ENCODE measurements at regions not wholly inside any gene's neighbourhood (a gene's known extent, or its start where the extent isn't known, plus 50 kb on each side); places are given as distances from the start of the nearest gene placed in this dataset.

DNA sequence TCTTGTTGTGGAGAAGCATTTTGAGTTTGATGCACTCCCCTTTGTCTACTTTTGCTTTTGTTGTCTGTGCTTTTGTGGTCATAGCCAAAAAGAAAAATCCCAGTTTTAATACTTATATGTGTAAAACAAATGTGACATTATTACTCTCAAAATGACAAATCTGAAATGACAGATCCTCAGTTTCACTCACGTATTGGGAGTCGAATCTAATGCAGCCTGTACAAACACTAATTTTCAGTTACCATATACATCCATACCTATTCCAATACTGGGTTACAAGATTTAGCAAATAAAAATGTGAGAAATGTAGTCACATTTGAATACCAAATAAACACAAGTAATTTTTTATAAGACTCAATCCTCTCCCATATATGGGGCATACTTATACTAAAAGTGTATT is 148.2 kb upstream of the ZNF516 start:
- 82 to 89% methylated on average over 2 of the region's 2 CpGs for WGBS, 2 donors
- no peak for DNase-seq
- intact Hi-C loops (cut with DNase I) = no loop called here
- Histone ChIP-seq H3K4me1 (peaks cover 0 to 5% (median 0%) of the 10 kb centered on the region in 4 donors), H3K9me3 (no peaks in the 10 kb centered on the region), H3K27me3 (no peaks in the 10 kb centered on the region), H3K27ac (no peak overlapping the region), H3K4me3 (no peak overlapping the region), H3K36me3 (no peaks in the 10 kb centered on the region)
- TF ChIP-seq POLR2A (IDR thresholded peaks at IDR 0.05) (no peak), EP300 (IDR thresholded peaks at IDR 0.05) (no peak), CTCF (IDR thresholded peaks at IDR 0.05) (no peak), POLR2AphosphoS5 (IDR thresholded peaks at IDR 0.05) (no peak)

GRCh38 chr18:76640438-76640837 is 145.4 kb upstream of the ZNF516 start:
- Histone ChIP-seq H3K27me3 (no peaks in the 10 kb centered on the region), H3K4me3 (no peak overlapping the region), H3K36me3 (no peaks in the 10 kb centered on the region), H3K4me1 (peaks cover 0 to 5% (median 0%) of the 10 kb centered on the region in 4 donors), H3K9me3 (no peaks in the 10 kb centered on the region), H3K27ac (no peak overlapping the region)
- intact Hi-C loops (cut with DNase I) = no loop called here
- DNase-seq = no peak
- WGBS, 2 donors = 35 to 87% methylated on average over 1 of the region's 1 CpG
- TF ChIP-seq POLR2A (IDR thresholded peaks at IDR 0.05) (no peak), EP300 (IDR thresholded peaks at IDR 0.05) (no peak), CTCF (IDR thresholded peaks at IDR 0.05) (no peak), POLR2AphosphoS5 (IDR thresholded peaks at IDR 0.05) (no peak)

DNA sequence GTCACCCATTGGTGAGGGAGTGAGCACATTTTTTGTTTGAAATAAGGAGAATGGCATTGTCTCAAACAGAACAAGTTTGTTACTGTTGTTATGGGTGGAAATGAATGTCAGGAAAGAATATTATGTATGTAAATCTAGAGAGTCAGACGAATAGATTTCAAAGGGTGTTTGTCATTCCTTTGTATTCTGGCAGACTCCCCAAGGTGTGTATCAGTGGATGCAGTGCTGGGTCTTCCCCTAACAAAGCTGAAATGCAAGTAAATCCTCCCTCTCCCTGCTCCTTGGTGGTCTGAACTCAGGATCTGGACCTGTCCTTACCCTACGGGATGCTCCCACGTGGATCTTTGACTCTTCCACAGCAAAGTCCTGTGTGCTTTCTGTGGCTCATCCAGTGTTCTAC is 139.5 kb upstream of the ZNF516 start:
- Histone ChIP-seq H3K36me3 (no peaks in the 10 kb centered on the region), H3K27me3 (no peaks in the 10 kb centered on the region), H3K27ac (no peak overlapping the region), H3K4me3 (no peak overlapping the region), H3K4me1 (peaks cover 0 to 5% (median 0%) of the 10 kb centered on the region in 4 donors), H3K9me3 (no peaks in the 10 kb centered on the region)
- 27 to 42% methylated on average over 3 of the region's 3 CpGs for WGBS, 2 donors
- DNase-seq = no peak
- intact Hi-C loops (cut with DNase I) = no loop called here
- no peak for TF ChIP-seq CTCF (IDR thresholded peaks at IDR 0.05)
- no peak for TF ChIP-seq EP300 (IDR thresholded peaks at IDR 0.05)
- no peak for TF ChIP-seq POLR2AphosphoS5 (IDR thresholded peaks at IDR 0.05)
- no peak for TF ChIP-seq POLR2A (IDR thresholded peaks at IDR 0.05)

- H3K36me3 ChIP-seq = no peaks in the 10 kb centered on the region
- no peaks in the 10 kb centered on the region for H3K27me3 ChIP-seq
- no peak for DNase-seq
- H3K27ac ChIP-seq = no peak overlapping the region
- no peaks in the 10 kb centered on the region for H3K9me3 ChIP-seq
- H3K4me1 ChIP-seq = no peaks in the 10 kb centered on the region
- WGBS, 2 donors = 64 to 82% methylated on average over 2 of the region's 2 CpGs
- H3K4me3 ChIP-seq = no peak overlapping the region
- no peak for TF ChIP-seq POLR2A (IDR thresholded peaks at IDR 0.05)
- TF ChIP-seq CTCF (IDR thresholded peaks at IDR 0.05) = no peak
- TF ChIP-seq EP300 (IDR thresholded peaks at IDR 0.05) = no peak
- no peak for TF ChIP-seq POLR2AphosphoS5 (IDR thresholded peaks at IDR 0.05)
- intact Hi-C loops (cut with DNase I) = no loop called here
These were observed 138.7 kb upstream of the ZNF516 start for GRCh38 chr18:76633588-76634269.

DNA sequence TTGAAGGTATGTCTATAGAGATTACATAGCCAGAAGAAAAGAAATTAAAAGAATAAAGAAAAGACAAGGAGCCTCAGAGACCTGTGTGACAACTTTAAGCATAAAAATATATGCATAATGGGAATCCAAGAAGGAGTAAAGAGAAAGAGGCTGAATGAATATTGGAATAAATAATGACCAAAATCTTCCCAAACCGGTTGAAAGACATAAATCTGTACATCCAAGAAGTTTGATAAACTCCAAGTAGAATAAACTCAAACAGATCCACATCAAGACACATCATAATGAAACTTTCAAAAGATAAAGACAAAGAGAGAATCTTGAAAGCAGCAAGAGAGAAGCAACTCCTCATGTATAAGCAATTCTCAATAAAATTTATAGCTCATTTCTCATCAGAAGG is 132.4 kb upstream of the ZNF516 start:
- no peaks in the 10 kb centered on the region for H3K4me1 ChIP-seq
- no peaks in the 10 kb centered on the region for H3K36me3 ChIP-seq
- no peak overlapping the region for H3K4me3 ChIP-seq
- no peak overlapping the region for H3K27ac ChIP-seq
- no peak for DNase-seq
- intact Hi-C loops (cut with DNase I) = no loop called here
- TF ChIP-seq CTCF (IDR thresholded peaks at IDR 0.05) (no peak), POLR2A (IDR thresholded peaks at IDR 0.05) (no peak), POLR2AphosphoS5 (IDR thresholded peaks at IDR 0.05) (no peak), EP300 (IDR thresholded peaks at IDR 0.05) (no peak)
- no peaks in the 10 kb centered on the region for H3K9me3 ChIP-seq
- WGBS, 2 donors = 81 to 93% methylated on average over 1 of the region's 1 CpG
- no peaks in the 10 kb centered on the region for H3K27me3 ChIP-seq

Measured in sigmoid colon (tissue), 6 donors.